HG02870 (cell line): ENCODE measurements at regions not wholly inside any gene's neighbourhood (a gene's known extent, or its start where the extent isn't known, plus 50 kb on each side); places are given as distances from the start of the nearest gene placed in this dataset.
"Not testable (repeated sequence)": the region's sequence is repeated elsewhere in the genome, so short reads cannot be mapped to it uniquely, and the experiment has no call there.

Experiments used
- ATAC-seq: cut with Tn5 transposase; IDR thresholded peaks from one replicate; pipeline ENCODE4 v1.9.1; 2021; ENCODE audit warnings: mild to moderate bottlenecking, moderate library complexity; ENCODE audit not compliant: unreplicated experiment

- ATAC-seq: no peak
Measured at GRCh38 chr9:21591221-21592062, 109.3 kb upstream of the IFNE start.

DNA sequence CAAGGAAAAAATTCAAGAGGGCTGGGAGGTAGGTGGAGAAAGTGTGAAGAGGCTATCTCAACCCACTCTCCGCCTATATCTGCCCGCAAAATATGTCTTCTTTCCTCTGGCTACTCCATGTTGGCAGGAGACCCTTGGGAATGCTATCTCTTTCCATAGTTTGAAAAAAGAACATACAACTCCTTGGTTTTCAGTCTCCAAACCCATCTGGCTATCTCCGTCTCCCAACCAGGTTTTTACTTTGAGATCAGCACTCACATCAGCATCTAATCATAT, 109.9 kb upstream of the IFNE start:
- no peak for ATAC-seq

- no peak for ATAC-seq
Measured at GRCh38 chr9:21597284-21597683, 115.2 kb upstream of the IFNE start.

DNA sequence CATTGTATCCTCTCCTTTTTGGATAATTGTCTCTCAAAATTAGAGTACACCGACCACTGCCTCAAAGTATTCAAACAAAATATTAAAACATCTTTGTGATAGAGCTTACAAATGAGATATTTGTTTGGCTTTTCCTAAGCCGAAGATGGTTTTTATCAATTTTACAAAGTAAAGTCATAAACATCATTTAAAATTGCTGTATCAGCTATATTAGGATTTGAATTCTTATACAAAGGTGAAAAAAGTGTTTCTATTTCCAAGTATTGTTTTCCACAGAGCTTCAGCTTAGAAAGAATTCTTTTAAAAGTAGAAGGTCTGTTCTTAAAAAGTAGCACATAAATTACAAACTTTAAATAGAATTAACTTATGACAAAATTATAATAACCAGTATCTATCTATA, 116.6 kb upstream of the IFNE start:
- ATAC-seq: no peak

- ATAC-seq: no peak
Measured at GRCh38 chr9:21605489-21605931, 123.4 kb upstream of the IFNE start.

- ATAC-seq: no peak
Measured at GRCh38 chr9:21607576-21607975, 125.5 kb upstream of the IFNE start.

GRCh38 chr9:21608200-21608599, 126.1 kb upstream of the IFNE start:
- no peak for ATAC-seq

GRCh38 chr9:21609506-21609905, 127.4 kb upstream of the IFNE start:
- no peak for ATAC-seq

DNA sequence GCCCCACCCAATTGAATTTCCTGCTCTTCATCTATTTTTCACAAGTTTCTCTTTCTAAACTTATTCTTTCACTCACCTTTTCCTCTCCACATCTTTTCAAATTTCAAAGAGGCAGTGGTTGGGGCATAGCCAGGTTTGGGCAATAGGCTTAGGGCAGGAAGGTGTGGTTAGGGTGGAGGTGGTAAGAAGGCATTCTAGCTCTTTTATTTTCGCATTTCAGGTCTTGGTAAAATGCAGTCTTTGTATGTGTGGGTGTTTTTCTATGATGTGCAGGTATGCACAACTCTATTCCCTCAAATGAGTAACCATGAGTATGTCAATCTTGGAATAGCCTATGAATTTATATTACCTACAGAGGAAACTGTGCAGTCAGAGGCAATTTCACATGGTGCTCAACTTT, 129.8 kb upstream of the IFNE start:
- no peak for ATAC-seq

- ATAC-seq: no peak
Measured at GRCh38 chr9:21615018-21615417, 132.9 kb upstream of the IFNE start.

- no peak for ATAC-seq
Measured at GRCh38 chr9:21615446-21615845, 133.3 kb upstream of the IFNE start.

GRCh38 chr9:21616082-21616778, 134.1 kb upstream of the IFNE start:
- ATAC-seq: no peak

DNA sequence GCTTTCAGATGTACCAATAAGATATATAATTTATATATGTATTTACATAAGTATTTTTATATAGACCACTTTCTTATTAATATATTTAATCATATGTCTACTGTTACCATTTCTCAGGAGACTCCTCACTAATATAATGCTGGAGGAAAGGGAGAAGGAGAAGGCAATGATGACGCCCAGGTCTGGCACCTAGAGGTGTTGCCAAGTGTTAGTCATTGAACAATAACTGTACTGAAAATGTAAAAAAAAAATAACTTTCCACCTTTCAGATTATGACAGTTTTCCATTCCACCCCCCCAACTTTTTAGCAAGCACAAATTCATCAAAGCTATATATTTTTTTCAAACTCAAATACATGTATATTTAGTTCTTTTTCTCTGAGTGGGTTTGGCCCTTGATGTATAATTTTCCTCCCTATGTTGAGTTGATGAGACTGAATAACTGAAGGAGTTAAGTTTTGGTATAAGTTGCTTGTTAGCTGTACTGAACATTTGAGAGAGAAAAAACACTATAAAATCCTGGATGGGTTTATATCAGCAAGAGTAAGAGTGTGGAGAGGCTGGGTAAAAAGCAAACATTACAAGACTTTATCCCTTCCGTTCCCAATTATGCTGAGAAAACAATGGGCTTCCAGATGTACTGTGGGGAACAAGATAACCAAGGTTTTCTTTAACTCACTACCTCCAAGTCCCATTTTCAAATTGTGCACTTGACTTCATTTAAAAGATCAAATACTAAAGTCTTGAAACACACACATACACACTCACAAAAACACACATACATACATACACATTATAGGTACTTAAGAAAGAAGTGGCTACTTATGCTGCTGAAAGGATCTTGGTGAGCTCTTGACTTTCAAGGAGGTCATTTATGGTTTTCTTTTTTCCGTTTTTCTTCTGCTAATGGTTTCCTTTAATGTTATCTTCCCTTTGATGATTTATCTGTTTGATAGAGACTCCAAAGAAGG, 142.8 kb upstream of the IFNE start:
- ATAC-seq: no peak

- ATAC-seq: no peak
Measured at GRCh38 chr9:21626493-21626892, 144.4 kb upstream of the IFNE start.

- not testable (repeated sequence) for ATAC-seq
Measured at GRCh38 chr9:21628954-21629353, 146.8 kb upstream of the IFNE start.

DNA sequence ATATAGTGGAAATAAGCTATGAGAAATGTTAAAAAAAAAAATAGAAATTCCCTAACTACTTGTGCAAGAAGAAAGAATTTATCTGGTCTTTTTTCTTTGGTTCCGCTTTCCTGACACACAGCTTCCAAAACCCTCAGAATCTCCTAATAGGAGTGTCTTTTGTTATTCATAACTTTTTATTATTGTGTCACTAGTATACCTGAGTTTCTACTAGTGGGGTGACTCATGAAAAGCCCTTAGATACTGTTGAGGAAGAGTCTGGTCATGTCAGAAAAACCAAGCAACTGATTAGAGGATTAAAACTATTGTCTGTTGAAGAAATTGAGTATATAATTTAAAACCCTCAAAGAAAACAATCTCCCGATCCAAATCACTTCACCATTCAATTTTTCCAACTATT, 152.8 kb upstream of the IFNE start:
- ATAC-seq: no peak

DNA sequence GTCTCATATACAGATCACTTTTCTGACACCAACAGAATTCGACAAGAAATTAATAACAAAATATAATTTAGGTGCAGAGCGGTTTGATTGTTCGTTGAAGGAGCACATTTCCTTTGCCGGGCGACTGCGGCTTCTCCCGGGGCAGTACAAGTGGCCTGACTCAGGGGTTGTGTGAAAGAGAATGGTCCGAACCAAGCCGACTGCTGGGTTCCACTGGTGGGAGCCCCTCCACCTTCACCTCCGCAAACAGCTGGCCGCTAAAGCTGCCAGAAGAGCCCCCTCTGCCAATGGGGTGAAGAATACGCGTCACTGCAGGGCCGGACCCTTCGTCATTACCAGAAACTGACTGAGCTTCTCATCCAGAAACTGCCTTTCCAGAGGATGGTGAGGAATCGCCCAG, 156.0 kb upstream of the IFNE start:
- no peak for ATAC-seq

DNA sequence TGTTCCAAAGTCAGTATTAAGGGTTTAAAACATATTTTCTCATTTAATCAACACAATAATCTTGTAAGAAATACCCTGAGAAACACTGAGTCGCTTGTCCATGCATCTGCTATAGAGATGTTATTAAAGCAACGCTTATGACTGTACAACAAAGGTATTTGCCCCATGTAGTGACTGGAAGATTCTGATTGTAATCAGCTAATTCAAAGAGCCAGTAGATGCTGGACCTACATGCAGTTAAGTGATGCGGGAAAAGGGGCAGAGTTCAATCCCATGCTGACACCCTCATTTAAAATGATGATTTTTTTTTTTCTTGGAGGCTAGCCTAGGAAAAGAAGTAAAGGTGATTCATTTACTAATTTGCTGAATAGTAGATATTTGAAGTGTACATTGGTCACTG, 149.3 kb upstream of the MTAP start:
- no peak for ATAC-seq

DNA sequence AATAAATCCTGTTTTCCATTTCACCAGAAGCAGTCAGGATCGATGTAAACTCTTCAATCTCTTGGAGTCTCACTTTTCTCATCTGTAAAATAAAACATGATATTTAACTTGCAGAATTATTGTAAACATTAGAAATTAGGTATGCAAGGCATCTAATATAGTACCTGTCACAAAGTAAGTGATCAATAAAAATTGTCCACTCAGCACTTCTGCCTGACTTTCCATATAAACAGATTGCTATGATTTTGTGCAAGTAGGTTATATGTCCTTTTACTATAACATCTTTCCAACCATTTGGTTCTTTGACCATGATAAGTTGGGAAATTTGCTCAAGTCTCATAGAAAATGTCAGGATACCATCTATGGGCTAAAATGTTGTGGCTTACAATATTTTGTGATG, 148.8 kb upstream of the MTAP start:
- ATAC-seq: no peak

- ATAC-seq: no peak
Measured at GRCh38 chr9:21656776-21657674, 145.4 kb upstream of the MTAP start.
